HUES48 (cell line): ENCODE measurements at regions not wholly inside any gene's neighbourhood (a gene's known extent, or its start where the extent isn't known, plus 50 kb on each side); places are given as distances from the start of the nearest gene placed in this dataset.

Experiments
- H3K27ac ChIP-seq: one replicate; pipeline ENCODE4 v1.7.0; 2013; ENCODE audit warnings: low read depth, low read length, inconsistent platforms
- H3K27me3 ChIP-seq: 2 replicates; pipeline ENCODE4 v1.6.1; 2013; ENCODE audit warnings: mild to moderate bottlenecking, low read length; ENCODE audit not compliant: control insufficient read depth, insufficient read depth
- H3K36me3 ChIP-seq: 2 replicates; pipeline ENCODE4 v1.6.1; 2013; ENCODE audit warnings: low read length; ENCODE audit not compliant: control insufficient read depth, insufficient read depth
- H3K4me1 ChIP-seq: 2 replicates; pipeline ENCODE4 v1.6.1; 2013; ENCODE audit warnings: mild to moderate bottlenecking, low read length; ENCODE audit not compliant: control insufficient read depth, insufficient read depth
- H3K4me3 ChIP-seq: 2 replicates; pipeline ENCODE4 v1.5.1; 2013; ENCODE audit warnings: mild to moderate bottlenecking, low read depth, low read length
- H3K9ac ChIP-seq: 2 replicates; pipeline ENCODE4 v1.6.1; 2013; ENCODE audit warnings: mild to moderate bottlenecking, low read depth, low read length, moderate library complexity
- H3K9me3 ChIP-seq: 2 replicates; pipeline ENCODE4 v1.6.1; 2013; ENCODE audit warnings: low read length; ENCODE audit not compliant: control insufficient read depth, insufficient read depth

- Histone ChIP-seq H3K27me3 (no peaks in the 10 kb centered on the region), H3K9ac (no peak overlapping the region), H3K27ac (no peak overlapping the region), H3K9me3 (no peaks in the 10 kb centered on the region), H3K4me3 (no peak overlapping the region), H3K36me3 (no peaks in the 10 kb centered on the region), H3K4me1 (no peaks in the 10 kb centered on the region)
Observed at GRCh38 chr2:160836755-160837154, 323.5 kb upstream of the TANK start.

- Histone ChIP-seq H3K4me1 (no peaks in the 10 kb centered on the region), H3K27ac (no peak overlapping the region), H3K4me3 (no peak overlapping the region), H3K9ac (no peak overlapping the region), H3K36me3 (no peaks in the 10 kb centered on the region), H3K9me3 (no peaks in the 10 kb centered on the region), H3K27me3 (no peaks in the 10 kb centered on the region)
Observed at GRCh38 chr2:160837416-160837815, 322.8 kb upstream of the TANK start.

GRCh38 chr2:160838147-160838546 is 322.1 kb upstream of the TANK start:
- Histone ChIP-seq H3K27ac (no peak overlapping the region), H3K9ac (no peak overlapping the region), H3K9me3 (no peaks in the 10 kb centered on the region; the same call in 1 of the 2 replicates), H3K27me3 (no peaks in the 10 kb centered on the region), H3K36me3 (no peaks in the 10 kb centered on the region), H3K4me1 (no peaks in the 10 kb centered on the region), H3K4me3 (no peak overlapping the region)

GRCh38 chr2:160838691-160839090 is 321.5 kb upstream of the TANK start:
- Histone ChIP-seq H3K27ac (no peak overlapping the region), H3K9ac (no peak overlapping the region), H3K36me3 (no peaks in the 10 kb centered on the region), H3K27me3 (no peaks in the 10 kb centered on the region), H3K9me3 (no peaks in the 10 kb centered on the region; the same call in 1 of the 2 replicates), H3K4me3 (no peak overlapping the region), H3K4me1 (no peaks in the 10 kb centered on the region)

DNA sequence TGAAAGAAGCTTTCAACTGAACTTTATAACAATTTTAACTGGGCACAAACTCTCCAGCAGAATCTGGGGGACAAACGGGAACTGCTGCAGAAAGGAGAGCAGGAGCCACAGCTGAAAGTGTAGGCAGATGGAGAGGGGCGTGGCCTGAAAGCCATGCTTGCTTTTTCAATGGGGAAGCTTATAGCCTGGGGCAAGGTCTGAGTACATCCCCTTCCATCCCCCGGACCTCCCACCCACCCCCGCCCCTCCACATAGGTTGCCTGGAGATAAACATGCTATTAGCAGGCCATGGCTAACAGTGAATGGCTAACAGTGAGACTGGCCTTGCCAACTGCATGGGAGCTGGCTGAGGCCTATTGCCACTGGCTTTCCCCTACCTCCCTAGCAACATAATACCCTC is 317.9 kb upstream of the TANK start:
- Histone ChIP-seq H3K27ac (no peak overlapping the region), H3K9me3 (no peaks in the 10 kb centered on the region; the same call in 1 of the 2 replicates), H3K9ac (no peak overlapping the region), H3K27me3 (no peaks in the 10 kb centered on the region), H3K36me3 (no peaks in the 10 kb centered on the region), H3K4me1 (no peaks in the 10 kb centered on the region), H3K4me3 (no peak overlapping the region)

DNA sequence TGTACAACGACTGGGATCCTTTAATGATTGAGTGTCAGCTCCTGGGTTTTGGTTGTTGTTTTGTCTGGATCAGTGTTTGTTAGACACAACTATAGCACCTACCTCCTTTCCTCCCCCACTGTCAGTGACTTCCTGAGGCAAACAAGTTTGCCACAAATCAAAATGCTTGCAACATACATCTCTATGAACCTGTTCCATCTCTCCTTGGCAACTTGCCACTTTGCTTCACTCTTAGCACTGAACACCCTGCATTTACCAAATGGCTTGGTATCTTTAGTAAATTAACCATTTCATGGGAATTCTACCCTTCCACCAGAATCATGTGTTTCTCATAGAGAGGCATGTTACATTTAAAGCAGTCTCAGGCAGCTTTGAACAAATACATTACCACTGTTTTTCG is 301.1 kb upstream of the TANK start:
- Histone ChIP-seq H3K4me3 (no peak overlapping the region), H3K4me1 (no peaks in the 10 kb centered on the region; the same call in 1 of the 2 replicates), H3K9ac (no peak overlapping the region), H3K27me3 (no peaks in the 10 kb centered on the region), H3K9me3 (no peaks in the 10 kb centered on the region), H3K27ac (no peak overlapping the region), H3K36me3 (no peaks in the 10 kb centered on the region)

GRCh38 chr2:160862226-160862625 is 298.0 kb upstream of the TANK start:
- H3K4me1 ChIP-seq, result no peaks in the 10 kb centered on the region
- H3K27ac ChIP-seq, result no peak overlapping the region
- no peaks in the 10 kb centered on the region for H3K36me3 ChIP-seq
- no peaks in the 10 kb centered on the region for H3K9me3 ChIP-seq
- H3K9ac ChIP-seq, result no peak overlapping the region
- no peak overlapping the region for H3K4me3 ChIP-seq
- no peaks in the 10 kb centered on the region for H3K27me3 ChIP-seq

GRCh38 chr2:160868891-160869290 is 291.3 kb upstream of the TANK start:
- no peaks in the 10 kb centered on the region for H3K9me3 ChIP-seq
- no peak overlapping the region for H3K4me3 ChIP-seq
- H3K9ac ChIP-seq, result no peak overlapping the region
- H3K36me3 ChIP-seq, result no peaks in the 10 kb centered on the region
- H3K27ac ChIP-seq, result no peak overlapping the region
- H3K4me1 ChIP-seq, result peaks cover 5% of the 10 kb centered on the region; the same call in 1 of the 2 replicates
- no peaks in the 10 kb centered on the region for H3K27me3 ChIP-seq

GRCh38 chr2:160869411-160869810 is 290.8 kb upstream of the TANK start:
- H3K9me3 ChIP-seq, result no peaks in the 10 kb centered on the region
- no peak overlapping the region for H3K4me3 ChIP-seq
- H3K27me3 ChIP-seq, result no peaks in the 10 kb centered on the region
- no peak overlapping the region for H3K9ac ChIP-seq
- H3K27ac ChIP-seq, result no peak overlapping the region
- H3K36me3 ChIP-seq, result no peaks in the 10 kb centered on the region
- peaks cover 5% of the 10 kb centered on the region; the same call in 1 of the 2 replicates for H3K4me1 ChIP-seq

DNA sequence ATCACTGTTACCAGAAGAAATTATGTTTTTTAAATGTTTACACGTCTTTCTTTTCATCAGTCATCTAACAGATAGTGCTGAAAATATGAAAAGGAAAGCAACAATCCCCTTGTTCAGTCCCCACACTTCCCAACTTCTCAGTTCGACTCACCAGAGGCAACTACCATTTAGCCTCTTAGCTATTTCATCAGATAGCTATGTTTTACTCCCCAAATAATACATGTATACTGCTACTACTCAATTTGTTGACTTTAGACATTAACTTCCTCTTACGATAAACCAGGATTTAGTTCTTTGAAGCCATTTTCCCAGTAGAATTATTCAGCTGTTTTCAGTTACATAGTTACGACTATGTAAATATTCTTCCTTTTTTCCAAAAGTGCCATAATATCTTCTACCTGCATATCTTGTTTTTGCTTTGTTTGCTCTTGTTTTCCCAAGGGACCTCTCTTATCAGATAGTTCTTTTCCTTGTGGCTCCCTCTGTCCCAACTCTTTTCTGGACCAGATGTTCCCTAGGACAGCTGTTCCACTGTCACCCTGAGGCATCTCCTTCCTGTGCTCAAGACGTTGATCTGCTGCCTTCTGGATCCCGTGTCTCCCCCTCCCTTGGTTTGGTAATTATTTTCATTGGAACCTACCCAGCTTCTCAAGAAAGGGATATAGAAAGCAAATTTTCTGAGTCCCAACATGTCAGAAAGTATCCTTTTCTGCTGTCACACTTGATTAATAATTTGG is 289.3 kb upstream of the TANK start:
- Histone ChIP-seq H3K9ac (no peak overlapping the region), H3K27ac (no peak overlapping the region)

GRCh38 chr2:160871953-160872352 is 288.3 kb upstream of the TANK start:
- no peaks in the 10 kb centered on the region for H3K27me3 ChIP-seq
- no peak overlapping the region for H3K9ac ChIP-seq
- H3K9me3 ChIP-seq, result no peaks in the 10 kb centered on the region
- H3K4me3 ChIP-seq, result no peak overlapping the region
- H3K36me3 ChIP-seq, result no peaks in the 10 kb centered on the region
- no peak overlapping the region for H3K27ac ChIP-seq
- peaks cover 5% of the 10 kb centered on the region; the same call in 1 of the 2 replicates for H3K4me1 ChIP-seq

More for the DNA sequence above, 289.3 kb upstream of the TANK start:
- Histone ChIP-seq H3K27me3 (no peaks in the 10 kb centered on the region), H3K9me3 (no peaks in the 10 kb centered on the region), H3K4me3 (no peak overlapping the region), H3K4me1 (peaks cover 5% of the 10 kb centered on the region; the same call in 1 of the 2 replicates), H3K36me3 (no peaks in the 10 kb centered on the region)
